ENCODE measurements at regions not wholly inside any gene's neighbourhood (a gene's known extent, or its start where the extent isn't known, plus 50 kb on each side); places are given as distances from the start of the nearest gene placed in this dataset.

DNA sequence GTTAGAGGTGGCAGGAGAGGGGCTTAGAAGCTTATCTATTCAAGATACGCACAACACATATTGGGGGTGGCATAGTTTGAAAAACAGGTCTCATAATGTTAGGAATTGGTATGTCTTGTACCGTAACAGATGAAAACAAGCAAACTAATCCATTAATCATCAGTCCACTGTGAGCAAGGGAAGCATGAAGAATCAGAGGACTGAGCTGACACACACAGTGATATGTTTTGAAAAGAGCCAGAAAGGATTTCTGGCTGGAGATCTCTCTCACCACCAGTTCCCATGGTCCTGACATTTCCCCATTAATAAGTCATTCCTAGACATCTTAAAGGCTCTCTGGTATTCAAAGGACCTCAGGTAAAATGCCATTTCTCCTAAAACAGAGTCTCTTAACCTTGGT lies 158.8 kb upstream of the PHACTR1 start:
- Mint-ChIP-seq H3K27ac (ENCODE audit: unreplicated experiment) (no peak overlapping the region), H3K9me3 (ENCODE audit: low read depth) (peaks cover 20% of the 10 kb centered on the region), H3K4me3 (ENCODE audit: unreplicated experiment) (no peak overlapping the region), H3K36me3 (ENCODE audit: low read depth) (peaks cover 6% of the 10 kb centered on the region), H3K27me3 (ENCODE audit: low read depth) (no peaks in the 10 kb centered on the region), H3K4me1 (ENCODE audit: low read depth) (peaks cover 15% of the 10 kb centered on the region)
- TF ChIP-seq, protein P1, sequence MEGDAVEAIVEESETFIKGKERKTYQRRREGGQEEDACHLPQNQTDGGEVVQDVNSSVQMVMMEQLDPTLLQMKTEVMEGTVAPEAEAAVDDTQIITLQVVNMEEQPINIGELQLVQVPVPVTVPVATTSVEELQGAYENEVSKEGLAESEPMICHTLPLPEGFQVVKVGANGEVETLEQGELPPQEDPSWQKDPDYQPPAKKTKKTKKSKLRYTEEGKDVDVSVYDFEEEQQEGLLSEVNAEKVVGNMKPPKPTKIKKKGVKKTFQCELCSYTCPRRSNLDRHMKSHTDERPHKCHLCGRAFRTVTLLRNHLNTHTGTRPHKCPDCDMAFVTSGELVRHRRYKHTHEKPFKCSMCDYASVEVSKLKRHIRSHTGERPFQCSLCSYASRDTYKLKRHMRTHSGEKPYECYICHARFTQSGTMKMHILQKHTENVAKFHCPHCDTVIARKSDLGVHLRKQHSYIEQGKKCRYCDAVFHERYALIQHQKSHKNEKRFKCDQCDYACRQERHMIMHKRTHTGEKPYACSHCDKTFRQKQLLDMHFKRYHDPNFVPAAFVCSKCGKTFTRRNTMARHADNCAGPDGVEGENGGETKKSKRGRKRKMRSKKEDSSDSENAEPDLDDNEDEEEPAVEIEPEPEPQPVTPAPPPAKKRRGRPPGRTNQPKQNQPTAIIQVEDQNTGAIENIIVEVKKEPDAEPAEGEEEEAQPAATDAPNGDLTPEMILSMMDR (IDR thresholded peaks at IDR 0.05): no peak
- no peak for DNase-seq (ENCODE audit: low spot score)

DNA sequence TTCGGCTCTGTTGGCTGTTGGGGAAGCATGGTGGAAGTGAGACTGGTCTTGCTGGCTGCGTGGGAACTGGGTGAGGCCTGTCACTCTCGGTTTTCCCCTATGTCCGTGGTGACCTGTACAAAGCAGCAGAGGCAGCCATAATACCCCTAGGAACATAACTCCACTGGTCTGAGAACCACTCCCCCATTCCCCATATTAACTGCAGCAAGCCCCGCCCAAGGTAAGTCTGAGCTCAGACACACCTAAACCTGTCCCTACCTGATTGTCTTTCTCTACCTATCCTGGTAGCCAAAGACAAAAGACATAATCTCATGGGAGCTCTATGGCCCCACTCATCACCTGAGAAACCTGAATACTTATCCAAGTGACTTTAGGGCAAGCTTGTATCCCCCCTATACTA lies 156.3 kb upstream of the PHACTR1 start:
- no peaks in the 10 kb centered on the region for H3K27me3 Mint-ChIP-seq (ENCODE audit: low read depth)
- no peak overlapping the region for H3K27ac Mint-ChIP-seq (ENCODE audit: unreplicated experiment)
- H3K4me1 Mint-ChIP-seq (ENCODE audit: low read depth): peaks cover 15% of the 10 kb centered on the region
- no peak overlapping the region for H3K4me3 Mint-ChIP-seq (ENCODE audit: unreplicated experiment)
- TF ChIP-seq, protein P1 (IDR thresholded peaks at IDR 0.05): no peak
- H3K9me3 Mint-ChIP-seq (ENCODE audit: low read depth): peaks cover 22% of the 10 kb centered on the region
- peaks cover 10% of the 10 kb centered on the region for H3K36me3 Mint-ChIP-seq (ENCODE audit: low read depth)
- DNase-seq (ENCODE audit: low spot score): no peak

DNA sequence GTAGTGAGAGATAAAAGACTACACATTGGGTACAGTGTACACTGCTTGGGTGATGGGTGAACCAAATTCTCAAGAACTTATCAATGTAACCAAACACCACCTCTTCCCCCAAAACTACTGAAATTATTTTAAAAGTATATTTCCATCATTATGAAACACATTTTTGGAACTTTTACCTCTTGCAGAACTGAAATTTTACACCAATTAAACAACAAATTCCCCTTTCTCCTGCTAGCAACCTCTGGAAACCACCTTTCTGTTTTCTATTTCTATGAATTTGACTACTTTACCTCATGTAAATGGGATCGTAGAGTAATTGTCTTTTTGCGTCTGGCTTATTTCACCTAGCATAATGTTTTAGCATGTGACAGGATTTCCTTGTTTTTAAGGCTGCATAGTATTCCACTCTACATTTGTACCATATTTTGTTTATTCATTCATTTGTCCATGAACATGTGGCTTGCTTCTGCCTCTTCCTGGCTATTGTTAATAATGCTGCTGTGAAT lies 149.9 kb upstream of the PHACTR1 start:
- Mint-ChIP-seq H3K36me3 (ENCODE audit: low read depth) (peaks cover 8% of the 10 kb centered on the region), H3K9me3 (ENCODE audit: low read depth) (peaks cover 7% of the 10 kb centered on the region), H3K4me3 (ENCODE audit: unreplicated experiment) (no peak overlapping the region), H3K27me3 (ENCODE audit: low read depth) (no peaks in the 10 kb centered on the region), H3K27ac (ENCODE audit: unreplicated experiment) (no peak overlapping the region), H3K4me1 (ENCODE audit: low read depth) (peaks cover 9% of the 10 kb centered on the region)
- no peak for DNase-seq (ENCODE audit: low spot score)
- TF ChIP-seq, protein P1 (IDR thresholded peaks at IDR 0.05): no peak

DNA sequence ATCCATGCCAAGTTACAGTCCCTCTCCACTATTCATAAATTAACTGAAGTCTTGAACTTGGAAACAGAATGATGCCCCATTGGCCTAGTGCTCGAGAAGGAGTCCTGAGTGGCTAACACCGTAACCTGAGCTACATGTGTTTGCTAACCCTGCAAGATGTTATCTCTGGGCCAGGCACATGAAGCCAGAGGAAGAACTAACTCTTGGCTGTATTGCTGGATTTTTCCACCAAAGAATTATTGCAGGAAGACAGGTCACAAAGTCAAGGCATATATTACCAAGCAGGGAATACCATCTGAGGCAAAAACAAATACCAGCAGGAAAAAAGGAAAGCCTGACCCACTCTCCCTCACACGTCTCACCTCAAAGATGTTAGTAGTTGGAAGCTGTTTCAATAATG lies 148.9 kb upstream of the PHACTR1 start:
- no peak overlapping the region for H3K4me3 Mint-ChIP-seq (ENCODE audit: unreplicated experiment)
- no peaks in the 10 kb centered on the region for H3K27me3 Mint-ChIP-seq (ENCODE audit: low read depth)
- peaks cover 5% of the 10 kb centered on the region for H3K36me3 Mint-ChIP-seq (ENCODE audit: low read depth)
- H3K27ac Mint-ChIP-seq (ENCODE audit: unreplicated experiment): no peak overlapping the region
- H3K9me3 Mint-ChIP-seq (ENCODE audit: low read depth): peaks cover 3% of the 10 kb centered on the region
- TF ChIP-seq, protein P1 (IDR thresholded peaks at IDR 0.05): no peak
- H3K4me1 Mint-ChIP-seq (ENCODE audit: low read depth): peaks cover 9% of the 10 kb centered on the region
- no peak for DNase-seq (ENCODE audit: low spot score)

DNA sequence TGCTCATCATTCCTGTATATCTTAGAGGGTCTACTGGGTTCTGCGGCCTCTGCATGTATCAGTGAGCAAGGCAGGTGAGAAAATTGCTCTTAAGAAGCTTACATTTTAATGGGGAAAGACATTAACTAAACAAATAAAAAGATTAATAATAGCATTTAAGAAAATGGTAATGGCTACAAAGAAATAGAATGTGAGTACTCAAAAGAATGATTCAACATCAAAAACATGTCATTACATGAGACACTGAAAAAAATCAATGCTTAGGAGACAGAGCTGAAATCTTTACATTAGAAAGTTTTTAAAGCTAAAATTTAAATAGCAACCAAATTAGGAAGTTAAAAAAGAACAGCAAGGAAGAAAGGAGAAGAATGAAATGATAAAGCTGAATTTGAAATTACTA lies 146.9 kb upstream of the PHACTR1 start:
- no peak overlapping the region for H3K4me3 Mint-ChIP-seq (ENCODE audit: unreplicated experiment)
- no peak overlapping the region for H3K27ac Mint-ChIP-seq (ENCODE audit: unreplicated experiment)

More for the DNA sequence above, 146.9 kb upstream of the PHACTR1 start:
- no peaks in the 10 kb centered on the region for H3K27me3 Mint-ChIP-seq (ENCODE audit: low read depth)
- H3K4me1 Mint-ChIP-seq (ENCODE audit: low read depth): peaks cover 27% of the 10 kb centered on the region
- DNase-seq (ENCODE audit: low spot score): no peak
- TF ChIP-seq, protein P1 (IDR thresholded peaks at IDR 0.05): no peak
- no peaks in the 10 kb centered on the region for H3K9me3 Mint-ChIP-seq (ENCODE audit: low read depth)
- H3K36me3 Mint-ChIP-seq (ENCODE audit: low read depth): no peaks in the 10 kb centered on the region
